Activated CD8-positive, alpha-beta T cell treated with anti-CD3 and anti-CD28 coated beads, Interleukin-2, amount 10 ng/mL, durations not matched to agents 7 days and 5 days (primary cell): ENCODE measurements at regions not wholly inside any gene's neighbourhood (a gene's known extent, or its start where the extent isn't known, plus 50 kb on each side); places are given as distances from the start of the nearest gene placed in this dataset.

Source experiments
- ATAC-seq: fragments of 150-1000 bp; cut with Tn5 transposase; one replicate; pipeline ENCODE4 v1.10.0; 2021; ENCODE audit warnings: moderate library complexity
- CTCF ChIA-PET: fragments of 350-600 bp; sonication (Branson Sonifier 250); formaldehyde crosslinking; loops from one replicate; lab custom pipeline; 2021; ENCODE audit warnings: antibody characterized with exemption; lab: Charles Lee
- POLR2A ChIA-PET: fragments of 350-600 bp; sonication (Branson Sonifier 250); formaldehyde crosslinking; loops from one replicate; lab custom pipeline; 2021; ENCODE audit warnings: antibody characterized with exemption; lab: Charles Lee
- DNase-seq: peaks from one replicate; pipeline ENCODE4 v3.0.0-alpha.2; 2020
- H3K27ac Mint-ChIP-seq: one replicate; pipeline ENCODE4 v1.8.0; 2021; ENCODE audit warnings: mild to moderate bottlenecking, mixed read lengths
- H3K27me3 Mint-ChIP-seq: one replicate; pipeline ENCODE4 v1.8.0; 2021; ENCODE audit warnings: low read depth, mixed read lengths
- H3K36me3 Mint-ChIP-seq: one replicate; pipeline ENCODE4 v1.8.0; 2021; ENCODE audit warnings: low read depth, mixed read lengths
- H3K4me1 Mint-ChIP-seq: one replicate; pipeline ENCODE4 v1.8.0; 2021; ENCODE audit warnings: low read depth, mixed read lengths
- H3K4me3 Mint-ChIP-seq: one replicate; pipeline ENCODE4 v1.8.0; 2021; ENCODE audit warnings: mild to moderate bottlenecking, mixed read lengths
- H3K9me3 Mint-ChIP-seq: one replicate; pipeline ENCODE4 v1.8.0; 2022; ENCODE audit warnings: mixed read lengths; ENCODE audit not compliant: insufficient read depth

GRCh38 chrX:8971116-8971515, 62.8 kb downstream of the FAM9B start:
- CTCF ChIA-PET, result interaction anchor here (0.8 kb wide), 2 partner anchors 10 to 739 kb away, joined by 3 read pairs; no protein-coding TSS in a partner anchor
- H3K36me3 Mint-ChIP-seq, result no peaks in the 10 kb centered on the region

DNA sequence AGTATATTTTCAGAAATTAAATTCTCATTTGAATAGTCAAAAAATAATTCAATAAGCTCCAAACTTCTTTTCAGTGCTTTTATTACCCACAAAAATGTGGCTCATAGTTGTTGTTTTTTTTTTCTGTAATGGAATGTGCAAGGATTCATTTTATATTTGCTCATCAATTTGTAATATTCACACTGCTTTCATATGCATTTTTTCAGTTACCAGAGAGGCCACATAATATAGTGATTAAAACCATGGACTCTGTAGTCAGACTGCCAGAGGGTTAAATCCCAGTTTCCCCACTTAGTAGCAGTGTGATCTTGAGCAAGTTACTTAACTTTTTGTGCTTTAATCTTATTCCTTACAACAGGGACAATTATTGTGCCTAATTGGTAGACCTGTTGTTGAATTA, 64.5 kb downstream of the FAM9B start:
- Mint-ChIP-seq H3K27me3 (no peaks in the 10 kb centered on the region), H3K4me1 (no peaks in the 10 kb centered on the region), H3K4me3 (no peak overlapping the region), H3K36me3 (no peaks in the 10 kb centered on the region), H3K27ac (no peak overlapping the region), H3K9me3 (no peaks in the 10 kb centered on the region)
- ChIA-PET POLR2A (no interaction called here), CTCF (no interaction called here)
- ATAC-seq (no peak), DNase-seq (no peak)

More at GRCh38 chrX:8971116-8971515, 62.8 kb downstream of the FAM9B start:
- ATAC-seq, result peak; percentile 69
- no peak for DNase-seq
- no peaks in the 10 kb centered on the region for H3K27me3 Mint-ChIP-seq
- H3K9me3 Mint-ChIP-seq, result no peaks in the 10 kb centered on the region
- no peak overlapping the region for H3K4me3 Mint-ChIP-seq
- no peaks in the 10 kb centered on the region for H3K4me1 Mint-ChIP-seq
- POLR2A ChIA-PET, result no interaction called here
- H3K27ac Mint-ChIP-seq, result no peak overlapping the region

DNA sequence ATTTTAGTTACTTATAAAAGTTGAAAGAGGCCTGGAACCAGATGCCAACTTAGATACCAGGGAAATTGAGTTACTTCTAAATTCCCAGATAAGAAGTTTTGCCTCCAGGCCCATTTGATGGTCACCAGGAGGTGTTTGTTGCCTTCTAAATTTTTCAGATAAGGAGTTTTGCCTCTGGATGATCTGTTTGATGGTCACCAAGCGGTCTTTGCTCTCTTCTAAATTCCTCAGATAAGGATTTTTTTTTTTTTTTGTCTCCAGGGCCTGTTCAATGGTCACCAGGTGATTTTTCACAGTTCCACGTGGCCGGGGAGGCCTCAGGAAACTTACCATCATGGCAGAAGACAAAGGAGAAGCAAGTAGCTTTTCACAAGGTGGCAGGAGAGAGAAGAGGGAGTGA, 66.5 kb downstream of the FAM9B start:
- DNase-seq (no peak), ATAC-seq (no peak)
- no peaks in the 10 kb centered on the region for H3K4me1 Mint-ChIP-seq
- H3K27ac Mint-ChIP-seq, result no peak overlapping the region
- H3K27me3 Mint-ChIP-seq, result no peaks in the 10 kb centered on the region
- ChIA-PET POLR2A (no interaction called here), CTCF (no interaction called here)
- H3K36me3 Mint-ChIP-seq, result no peaks in the 10 kb centered on the region
- no peaks in the 10 kb centered on the region for H3K9me3 Mint-ChIP-seq
- no peak overlapping the region for H3K4me3 Mint-ChIP-seq

DNA sequence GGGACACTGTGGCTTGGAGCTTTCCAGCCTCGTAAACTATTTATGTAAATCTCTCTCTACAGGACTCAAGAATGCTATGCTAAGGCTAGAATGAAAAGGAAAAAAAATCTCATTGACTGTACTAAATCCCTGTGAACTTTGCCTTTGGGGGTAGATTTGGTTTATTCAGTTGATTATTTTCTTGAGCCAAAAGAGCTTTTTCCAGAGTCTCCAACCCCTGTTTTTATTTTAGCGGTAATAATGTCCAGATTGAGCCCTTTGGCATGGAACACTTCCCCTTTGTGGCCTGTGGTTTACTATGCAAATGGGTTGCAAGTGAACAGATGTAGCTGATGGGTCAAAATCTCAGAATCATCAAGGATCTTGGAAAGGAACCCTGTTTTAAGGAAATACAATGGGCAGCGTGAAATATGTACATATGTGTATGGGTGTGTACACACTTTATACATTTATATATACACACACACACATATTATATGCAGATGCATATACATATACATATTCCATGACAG, 72.9 kb downstream of the FAM9B start:
- ChIA-PET CTCF (no interaction called here), POLR2A (no interaction called here)
- H3K4me3 Mint-ChIP-seq, result no peak overlapping the region
- no peaks in the 10 kb centered on the region for H3K4me1 Mint-ChIP-seq
- no peak overlapping the region for H3K27ac Mint-ChIP-seq
- no peak for DNase-seq
- H3K27me3 Mint-ChIP-seq, result no peaks in the 10 kb centered on the region
- H3K36me3 Mint-ChIP-seq, result no peaks in the 10 kb centered on the region
- no peaks in the 10 kb centered on the region for H3K9me3 Mint-ChIP-seq
- no peak for ATAC-seq

GRCh38 chrX:8955511-8955910, 78.4 kb downstream of the FAM9B start:
- DNase-seq, result no peak
- Mint-ChIP-seq H3K9me3 (no peaks in the 10 kb centered on the region), H3K4me3 (no peak overlapping the region), H3K27me3 (no peaks in the 10 kb centered on the region), H3K36me3 (no peaks in the 10 kb centered on the region), H3K27ac (no peak overlapping the region), H3K4me1 (no peaks in the 10 kb centered on the region)
- POLR2A ChIA-PET, result interaction anchor here (0.6 kb wide), 1 partner anchor 223 kb away, joined by 3 read pairs; no protein-coding TSS in a partner anchor
- ATAC-seq, result no peak
- CTCF ChIA-PET, result no interaction called here

DNA sequence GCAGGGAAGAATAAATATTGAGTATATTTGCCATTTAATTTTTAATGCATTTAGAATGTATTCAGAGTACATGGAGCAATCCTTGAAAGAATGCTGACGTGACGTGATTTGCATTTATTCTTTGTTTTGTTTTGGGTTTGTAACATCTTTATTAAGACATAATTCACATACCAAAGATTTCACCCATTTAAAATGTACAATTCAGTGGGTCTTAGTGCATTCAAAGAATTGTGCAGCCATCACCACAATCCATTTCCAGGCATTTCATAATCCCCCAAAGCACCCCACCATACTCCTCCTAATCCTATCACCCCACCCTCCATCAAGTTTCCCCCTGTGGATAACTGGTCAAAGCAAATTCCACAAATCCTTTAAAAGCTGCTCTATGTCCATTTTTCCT, 87.4 kb downstream of the FAM9B start:
- no peak overlapping the region for H3K27ac Mint-ChIP-seq
- no peak overlapping the region for H3K4me3 Mint-ChIP-seq
- H3K4me1 Mint-ChIP-seq, result no peaks in the 10 kb centered on the region
- no peaks in the 10 kb centered on the region for H3K36me3 Mint-ChIP-seq
- ChIA-PET CTCF (no interaction called here), POLR2A (no interaction called here)
- H3K27me3 Mint-ChIP-seq, result peaks cover 7% of the 10 kb centered on the region
- no peaks in the 10 kb centered on the region for H3K9me3 Mint-ChIP-seq
- DNase-seq (no peak), ATAC-seq (no peak)

GRCh38 chrX:8939322-8939721, 94.6 kb downstream of the FAM9B start:
- no peak overlapping the region for H3K27ac Mint-ChIP-seq
- no peak for ATAC-seq

DNA sequence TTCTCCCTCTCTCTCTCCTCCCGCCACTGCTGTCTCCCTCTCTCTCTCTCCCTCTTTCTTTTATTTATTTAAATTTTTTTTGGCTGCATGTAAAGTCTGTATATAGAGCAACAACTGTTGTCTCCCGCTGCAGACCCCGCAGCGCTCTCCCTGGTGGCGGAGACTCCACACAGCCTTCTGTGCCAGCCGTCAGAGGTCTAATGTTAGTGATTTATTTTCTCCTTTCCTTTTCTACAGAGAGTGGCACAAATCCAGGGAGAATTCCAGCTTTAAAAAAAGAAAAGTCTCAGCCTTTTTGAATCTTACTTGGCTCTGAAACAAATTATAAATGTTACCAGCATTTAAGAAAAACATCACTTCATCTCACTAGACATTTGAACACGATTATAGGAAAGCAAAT, 106.2 kb downstream of the FAM9B start:
- CTCF ChIA-PET, result no interaction called here
- no peak for DNase-seq
- no peaks in the 10 kb centered on the region for H3K36me3 Mint-ChIP-seq
- H3K27me3 Mint-ChIP-seq, result peaks cover 4% of the 10 kb centered on the region
- H3K9me3 Mint-ChIP-seq, result no peaks in the 10 kb centered on the region
- POLR2A ChIA-PET, result no interaction called here
- H3K4me1 Mint-ChIP-seq, result no peaks in the 10 kb centered on the region
- no peak for ATAC-seq
- H3K4me3 Mint-ChIP-seq, result no peak overlapping the region
- H3K27ac Mint-ChIP-seq, result no peak overlapping the region

More at GRCh38 chrX:8939322-8939721, 94.6 kb downstream of the FAM9B start:
- ChIA-PET POLR2A (no interaction called here), CTCF (no interaction called here)
- Mint-ChIP-seq H3K9me3 (no peaks in the 10 kb centered on the region), H3K4me1 (no peaks in the 10 kb centered on the region), H3K27me3 (no peaks in the 10 kb centered on the region), H3K36me3 (no peaks in the 10 kb centered on the region), H3K4me3 (no peak overlapping the region)
- DNase-seq, result no peak

DNA sequence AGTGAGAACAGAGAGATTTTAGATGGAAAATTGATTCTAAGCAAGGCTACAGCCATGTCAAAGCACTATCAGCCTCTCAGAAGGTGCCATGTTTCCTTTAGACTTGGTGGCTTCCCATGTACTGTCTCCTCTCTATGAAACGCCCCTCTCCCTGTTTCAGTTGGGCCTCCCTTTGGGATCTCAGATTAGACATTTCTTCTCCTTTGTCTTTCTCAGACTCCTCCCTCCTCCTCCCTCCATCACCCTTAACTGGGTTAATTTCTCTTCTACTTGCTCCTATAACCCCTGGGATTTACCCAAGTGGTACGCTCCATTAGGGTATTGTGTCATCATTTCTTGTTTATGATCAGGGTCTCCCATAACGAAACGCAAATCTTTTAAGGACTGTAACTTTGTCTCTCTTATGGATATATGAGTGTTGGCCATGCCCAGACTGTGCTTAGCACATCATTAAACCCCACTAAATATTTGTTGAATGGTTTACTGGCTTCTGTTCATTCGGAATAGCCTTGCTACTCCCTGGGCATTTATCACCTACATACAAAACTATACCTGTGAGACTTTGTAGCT, 106.8 kb downstream of the FAM9B start:
- no peak for DNase-seq
- ChIA-PET CTCF (no interaction called here), POLR2A (no interaction called here)
- H3K9me3 Mint-ChIP-seq, result no peaks in the 10 kb centered on the region
- no peak overlapping the region for H3K4me3 Mint-ChIP-seq
- no peaks in the 10 kb centered on the region for H3K36me3 Mint-ChIP-seq
- H3K27ac Mint-ChIP-seq, result no peak overlapping the region
- ATAC-seq, result no peak
- no peaks in the 10 kb centered on the region for H3K4me1 Mint-ChIP-seq
- peaks cover 4% of the 10 kb centered on the region for H3K27me3 Mint-ChIP-seq

DNA sequence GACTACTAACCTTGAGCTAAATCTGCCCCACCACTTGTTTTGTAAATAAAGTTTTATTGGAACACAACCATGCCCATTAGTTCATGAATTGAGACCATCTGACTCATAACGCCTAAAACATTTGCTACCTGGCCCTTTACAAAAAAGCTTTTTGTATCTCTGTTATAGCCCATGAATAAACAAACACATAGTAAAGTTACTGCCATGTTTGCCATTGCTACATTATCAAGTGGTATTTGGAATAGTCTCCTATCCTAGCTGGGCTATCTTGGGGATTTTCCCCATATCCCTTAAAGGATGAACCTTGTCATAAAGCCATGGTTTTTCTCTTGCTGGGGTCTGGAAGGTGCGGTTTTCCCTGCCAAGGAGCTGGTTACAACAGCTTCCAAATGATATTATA, 112.3 kb downstream of the FAM9B start:
- no peak overlapping the region for H3K27ac Mint-ChIP-seq
- no peaks in the 10 kb centered on the region for H3K9me3 Mint-ChIP-seq
- DNase-seq, result no peak
- POLR2A ChIA-PET, result no interaction called here
- H3K4me3 Mint-ChIP-seq, result no peak overlapping the region
- H3K27me3 Mint-ChIP-seq, result peaks cover 4% of the 10 kb centered on the region
- H3K4me1 Mint-ChIP-seq, result no peaks in the 10 kb centered on the region
- CTCF ChIA-PET, result no interaction called here
- ATAC-seq, result no peak
- H3K36me3 Mint-ChIP-seq, result no peaks in the 10 kb centered on the region

- ChIA-PET POLR2A (no interaction called here), CTCF (no interaction called here)
- H3K27ac Mint-ChIP-seq, result no peak overlapping the region
- ATAC-seq, result no peak
- H3K36me3 Mint-ChIP-seq, result no peaks in the 10 kb centered on the region
- H3K4me1 Mint-ChIP-seq, result no peaks in the 10 kb centered on the region
- H3K4me3 Mint-ChIP-seq, result no peak overlapping the region
- peaks cover 4% of the 10 kb centered on the region for H3K27me3 Mint-ChIP-seq
- H3K9me3 Mint-ChIP-seq, result no peaks in the 10 kb centered on the region
- DNase-seq, result no peak
These were observed 114.1 kb downstream of the FAM9B start for GRCh38 chrX:8919801-8920200.

- no peaks in the 10 kb centered on the region for H3K27me3 Mint-ChIP-seq
- H3K36me3 Mint-ChIP-seq, result no peaks in the 10 kb centered on the region
- H3K9me3 Mint-ChIP-seq, result no peaks in the 10 kb centered on the region
- H3K4me3 Mint-ChIP-seq, result no peak overlapping the region
- ATAC-seq (no peak), DNase-seq (no peak)
- ChIA-PET POLR2A (no interaction called here), CTCF (no interaction called here)
- no peak overlapping the region for H3K27ac Mint-ChIP-seq
- H3K4me1 Mint-ChIP-seq, result no peaks in the 10 kb centered on the region
These were observed 115.5 kb upstream of the FAM9A start for GRCh38 chrX:8916697-8917096.

GRCh38 chrX:8914681-8915080, 113.5 kb upstream of the FAM9A start:
- H3K4me3 Mint-ChIP-seq, result no peak overlapping the region
- ATAC-seq (no peak), DNase-seq (no peak)
- H3K36me3 Mint-ChIP-seq, result no peaks in the 10 kb centered on the region
- ChIA-PET POLR2A (no interaction called here), CTCF (no interaction called here)
- H3K27ac Mint-ChIP-seq, result no peak overlapping the region
- no peaks in the 10 kb centered on the region for H3K9me3 Mint-ChIP-seq
- no peaks in the 10 kb centered on the region for H3K4me1 Mint-ChIP-seq
- no peaks in the 10 kb centered on the region for H3K27me3 Mint-ChIP-seq
